ENCODE measurements at regions not wholly inside any gene's neighbourhood (a gene's known extent, or its start where the extent isn't known, plus 50 kb on each side); places are given as distances from the start of the nearest gene placed in this dataset.

DNA sequence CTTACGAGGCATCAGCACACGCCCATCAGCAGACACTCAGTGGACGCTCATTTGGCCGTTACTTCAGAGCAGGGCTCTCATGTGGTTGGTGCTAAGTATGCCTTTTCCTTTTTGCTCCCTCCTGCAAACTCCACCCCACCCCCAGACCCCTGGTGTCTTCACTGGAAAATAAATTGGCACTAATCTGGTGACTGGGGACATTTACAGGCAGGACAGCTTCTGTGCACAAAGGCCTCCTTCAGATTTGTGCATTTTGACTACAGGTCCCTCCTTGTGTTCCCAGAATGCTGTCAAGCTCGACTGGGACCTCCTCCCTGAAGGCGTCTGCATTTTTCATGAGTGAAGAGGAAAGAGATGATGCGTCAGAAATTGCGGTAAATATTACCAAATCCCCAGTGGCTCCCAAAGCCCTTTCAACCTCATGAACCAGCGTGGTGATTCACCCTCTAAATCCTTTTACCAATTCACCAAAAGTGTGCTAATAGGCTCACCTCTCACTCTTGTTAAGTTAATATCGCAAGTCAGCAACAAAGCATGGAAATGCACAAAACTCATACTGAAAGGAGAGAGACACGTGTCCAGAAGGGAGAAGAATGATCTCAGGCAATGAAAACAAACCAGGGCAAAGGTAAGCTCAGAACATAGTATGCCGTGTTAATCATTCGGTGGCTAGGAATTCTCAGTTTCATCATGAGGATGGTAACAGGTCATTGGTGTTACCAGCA, 119.0 kb downstream of the NKX6-1 start:
- H3K9me3 ChIP-seq (replicated peaks; ENCODE audit: control insufficient read depth, insufficient read depth, low read length): no peaks in the 10 kb centered on the region
- no peaks in the 10 kb centered on the region for H3K4me1 ChIP-seq (ENCODE audit: control insufficient read depth, insufficient read depth, low read length)
- no peaks in the 10 kb centered on the region; a peak in 1 of 4 replicates for H3K27me3 ChIP-seq (replicated peaks in 1 of 2; ENCODE audit: control insufficient read depth in 2 of 2, insufficient read depth in 2 of 2, low read length in 1 of 2)
- H3K79me2 ChIP-seq (ENCODE audit: control insufficient read depth, insufficient read depth, low read length): no peaks in the 10 kb centered on the region
- DNase-seq (ENCODE audit: low read depth, low spot score) (no peak), ATAC-seq (no peak), FAIRE-seq (no peak)
- no peak overlapping the region for H2AFZ ChIP-seq (ENCODE audit: control insufficient read depth, low read depth, low read length)
- no peaks in the 10 kb centered on the region for H3K36me3 ChIP-seq (ENCODE audit: control insufficient read depth in 2 of 2, insufficient read depth in 2 of 2, low read length in 1 of 2)
- no TSS peak for BruUV-seq (replicated peaks)
- TF ChIP-seq, protein P1, sequence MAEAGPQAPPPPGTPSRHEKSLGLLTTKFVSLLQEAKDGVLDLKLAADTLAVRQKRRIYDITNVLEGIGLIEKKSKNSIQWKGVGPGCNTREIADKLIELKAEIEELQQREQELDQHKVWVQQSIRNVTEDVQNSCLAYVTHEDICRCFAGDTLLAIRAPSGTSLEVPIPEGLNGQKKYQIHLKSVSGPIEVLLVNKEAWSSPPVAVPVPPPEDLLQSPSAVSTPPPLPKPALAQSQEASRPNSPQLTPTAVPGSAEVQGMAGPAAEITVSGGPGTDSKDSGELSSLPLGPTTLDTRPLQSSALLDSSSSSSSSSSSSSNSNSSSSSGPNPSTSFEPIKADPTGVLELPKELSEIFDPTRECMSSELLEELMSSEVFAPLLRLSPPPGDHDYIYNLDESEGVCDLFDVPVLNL (IDR thresholded peaks at IDR 0.05; ENCODE audit: low read depth, low read length): no peak
- TF ChIP-seq NBN (IDR thresholded peaks at IDR 0.05): no peak
- TF ChIP-seq, protein P2, sequence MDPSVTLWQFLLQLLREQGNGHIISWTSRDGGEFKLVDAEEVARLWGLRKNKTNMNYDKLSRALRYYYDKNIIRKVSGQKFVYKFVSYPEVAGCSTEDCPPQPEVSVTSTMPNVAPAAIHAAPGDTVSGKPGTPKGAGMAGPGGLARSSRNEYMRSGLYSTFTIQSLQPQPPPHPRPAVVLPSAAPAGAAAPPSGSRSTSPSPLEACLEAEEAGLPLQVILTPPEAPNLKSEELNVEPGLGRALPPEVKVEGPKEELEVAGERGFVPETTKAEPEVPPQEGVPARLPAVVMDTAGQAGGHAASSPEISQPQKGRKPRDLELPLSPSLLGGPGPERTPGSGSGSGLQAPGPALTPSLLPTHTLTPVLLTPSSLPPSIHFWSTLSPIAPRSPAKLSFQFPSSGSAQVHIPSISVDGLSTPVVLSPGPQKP (IDR thresholded peaks at IDR 0.05; ENCODE audit: low read depth, low read length): no peak
- TF ChIP-seq CREM (IDR thresholded peaks at IDR 0.05; ENCODE audit: low read depth): no peak
- TF ChIP-seq RAD21 (IDR thresholded peaks at IDR 0.05; ENCODE audit: insufficient read depth, low read depth, low read length): no peak
- TF ChIP-seq YBX1 (IDR thresholded peaks at IDR 0.05): no peak
- TF ChIP-seq, protein P3, sequence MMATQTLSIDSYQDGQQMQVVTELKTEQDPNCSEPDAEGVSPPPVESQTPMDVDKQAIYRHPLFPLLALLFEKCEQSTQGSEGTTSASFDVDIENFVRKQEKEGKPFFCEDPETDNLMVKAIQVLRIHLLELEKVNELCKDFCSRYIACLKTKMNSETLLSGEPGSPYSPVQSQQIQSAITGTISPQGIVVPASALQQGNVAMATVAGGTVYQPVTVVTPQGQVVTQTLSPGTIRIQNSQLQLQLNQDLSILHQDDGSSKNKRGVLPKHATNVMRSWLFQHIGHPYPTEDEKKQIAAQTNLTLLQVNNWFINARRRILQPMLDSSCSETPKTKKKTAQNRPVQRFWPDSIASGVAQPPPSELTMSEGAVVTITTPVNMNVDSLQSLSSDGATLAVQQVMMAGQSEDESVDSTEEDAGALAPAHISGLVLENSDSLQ (IDR thresholded peaks at IDR 0.05): no peak
- TF ChIP-seq BHLHE40 (IDR thresholded peaks at IDR 0.05; ENCODE audit: borderline replicate concordance in 1 of 2, low read depth in 2 of 2, low read length in 1 of 2): no peak
- TF ChIP-seq KDM1A (IDR thresholded peaks at IDR 0.05; ENCODE audit: borderline replicate concordance): no peak
- TF ChIP-seq SMAD1 (IDR thresholded peaks at IDR 0.05; ENCODE audit: low read depth, partially characterized antibody): no peak
- TF ChIP-seq BACH1 (IDR thresholded peaks at IDR 0.05; ENCODE audit: borderline replicate concordance): no peak
- TF ChIP-seq, protein P4, sequence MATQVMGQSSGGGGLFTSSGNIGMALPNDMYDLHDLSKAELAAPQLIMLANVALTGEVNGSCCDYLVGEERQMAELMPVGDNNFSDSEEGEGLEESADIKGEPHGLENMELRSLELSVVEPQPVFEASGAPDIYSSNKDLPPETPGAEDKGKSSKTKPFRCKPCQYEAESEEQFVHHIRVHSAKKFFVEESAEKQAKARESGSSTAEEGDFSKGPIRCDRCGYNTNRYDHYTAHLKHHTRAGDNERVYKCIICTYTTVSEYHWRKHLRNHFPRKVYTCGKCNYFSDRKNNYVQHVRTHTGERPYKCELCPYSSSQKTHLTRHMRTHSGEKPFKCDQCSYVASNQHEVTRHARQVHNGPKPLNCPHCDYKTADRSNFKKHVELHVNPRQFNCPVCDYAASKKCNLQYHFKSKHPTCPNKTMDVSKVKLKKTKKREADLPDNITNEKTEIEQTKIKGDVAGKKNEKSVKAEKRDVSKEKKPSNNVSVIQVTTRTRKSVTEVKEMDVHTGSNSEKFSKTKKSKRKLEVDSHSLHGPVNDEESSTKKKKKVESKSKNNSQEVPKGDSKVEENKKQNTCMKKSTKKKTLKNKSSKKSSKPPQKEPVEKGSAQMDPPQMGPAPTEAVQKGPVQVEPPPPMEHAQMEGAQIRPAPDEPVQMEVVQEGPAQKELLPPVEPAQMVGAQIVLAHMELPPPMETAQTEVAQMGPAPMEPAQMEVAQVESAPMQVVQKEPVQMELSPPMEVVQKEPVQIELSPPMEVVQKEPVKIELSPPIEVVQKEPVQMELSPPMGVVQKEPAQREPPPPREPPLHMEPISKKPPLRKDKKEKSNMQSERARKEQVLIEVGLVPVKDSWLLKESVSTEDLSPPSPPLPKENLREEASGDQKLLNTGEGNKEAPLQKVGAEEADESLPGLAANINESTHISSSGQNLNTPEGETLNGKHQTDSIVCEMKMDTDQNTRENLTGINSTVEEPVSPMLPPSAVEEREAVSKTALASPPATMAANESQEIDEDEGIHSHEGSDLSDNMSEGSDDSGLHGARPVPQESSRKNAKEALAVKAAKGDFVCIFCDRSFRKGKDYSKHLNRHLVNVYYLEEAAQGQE (IDR thresholded peaks at IDR 0.05; ENCODE audit: low read depth, low read length): no peak
- no peak for TF ChIP-seq FOS (IDR thresholded peaks at IDR 0.05; ENCODE audit: borderline replicate concordance, extremely low read depth, insufficient read length)
- no peak for TF ChIP-seq CEBPB (IDR thresholded peaks at IDR 0.05; ENCODE audit: borderline replicate concordance in 1 of 2, low read depth in 2 of 2, low read length in 2 of 2)
- TF ChIP-seq CREB1 (IDR thresholded peaks at IDR 0.05; ENCODE audit: low read depth): no peak
- TF ChIP-seq, protein P5, sequence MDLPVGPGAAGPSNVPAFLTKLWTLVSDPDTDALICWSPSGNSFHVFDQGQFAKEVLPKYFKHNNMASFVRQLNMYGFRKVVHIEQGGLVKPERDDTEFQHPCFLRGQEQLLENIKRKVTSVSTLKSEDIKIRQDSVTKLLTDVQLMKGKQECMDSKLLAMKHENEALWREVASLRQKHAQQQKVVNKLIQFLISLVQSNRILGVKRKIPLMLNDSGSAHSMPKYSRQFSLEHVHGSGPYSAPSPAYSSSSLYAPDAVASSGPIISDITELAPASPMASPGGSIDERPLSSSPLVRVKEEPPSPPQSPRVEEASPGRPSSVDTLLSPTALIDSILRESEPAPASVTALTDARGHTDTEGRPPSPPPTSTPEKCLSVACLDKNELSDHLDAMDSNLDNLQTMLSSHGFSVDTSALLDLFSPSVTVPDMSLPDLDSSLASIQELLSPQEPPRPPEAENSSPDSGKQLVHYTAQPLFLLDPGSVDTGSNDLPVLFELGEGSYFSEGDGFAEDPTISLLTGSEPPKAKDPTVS (IDR thresholded peaks at IDR 0.05; ENCODE audit: low read depth, low read length): no peak
- no peak for TF ChIP-seq ASH2L (IDR thresholded peaks at IDR 0.05; ENCODE audit: borderline replicate concordance, low read depth)
- H3K4me3 ChIP-seq: no peak overlapping the region
- ChIA-PET CTCF (no interaction called here), SMC1A (ENCODE audit: uncharacterized antibody, unreplicated experiment) (no interaction called here), RAD21 (ENCODE audit: unreplicated experiment) (no interaction called here), POLR2A (no interaction called here)
- WGBS (ENCODE audit: insufficient coverage, insufficient replicate concordance, low lambda C conversion rate, missing lambda C conversion rate): 44% methylated on average over 13 of the region's 13 CpGs
- H4K20me1 ChIP-seq (ENCODE audit: control insufficient read depth, insufficient read depth): no peaks in the 10 kb centered on the region
- in situ Hi-C loops (cut with MboI): no loop called here
- no peak overlapping the region for H3K4me2 ChIP-seq (ENCODE audit: control insufficient read depth, insufficient read depth)
- no peak overlapping the region for H3K27ac ChIP-seq (ENCODE audit: control insufficient read depth, insufficient read depth)
- intact Hi-C loops (cut with micrococcal nuclease; ENCODE audit: unreplicated experiment): no loop called here
- no peak overlapping the region for H3K9ac ChIP-seq (ENCODE audit: control insufficient read depth, insufficient read depth, low read length)
